H9 (cell line): ENCODE measurements at regions not wholly inside any gene's neighbourhood (a gene's known extent, or its start where the extent isn't known, plus 50 kb on each side); places are given as distances from the start of the nearest gene placed in this dataset.

Source experiments
- DNase-seq: peaks from one replicate; pipeline ENCODE4 v3.0.0-alpha.2; 2017
- H2AFZ ChIP-seq: one replicate; pipeline ENCODE4 v1.6.1; 2013; ENCODE audit warnings: mild to moderate bottlenecking, low read length, control low read depth, moderate library complexity
- H2AK5ac ChIP-seq: 2 replicates; pipeline ENCODE4 v1.6.1; 2013; ENCODE audit warnings: low read length, control low read depth, mixed read lengths; ENCODE audit not compliant: insufficient read length
- H2BK120ac ChIP-seq: one replicate; pipeline ENCODE4 v1.6.1; 2013; ENCODE audit warnings: low read depth, mild to moderate bottlenecking, low read length, control low read depth, inconsistent platforms; ENCODE audit not compliant: poor library complexity, severe bottlenecking
- H2BK12ac ChIP-seq: 2 replicates; pipeline ENCODE4 v1.6.1; 2013; ENCODE audit warnings: low read length, control low read depth, mixed read lengths, low read depth; ENCODE audit not compliant: insufficient read length
- H2BK15ac ChIP-seq: 2 replicates; pipeline ENCODE4 v1.6.1; 2013; ENCODE audit warnings: low read depth, low read length, control low read depth
- H2BK20ac ChIP-seq: one replicate; pipeline ENCODE4 v1.6.1; 2013; ENCODE audit warnings: low read depth, mild to moderate bottlenecking, low read length, control low read depth, inconsistent platforms; ENCODE audit not compliant: poor library complexity, severe bottlenecking
- H2BK5ac ChIP-seq: 2 replicates; pipeline ENCODE4 v1.6.1; 2013; ENCODE audit warnings: low read length, control low read depth, mixed read lengths; ENCODE audit not compliant: insufficient read length
- H3K14ac ChIP-seq: 2 replicates; pipeline ENCODE4 v1.6.1; 2013; ENCODE audit warnings: low read length, control low read depth; ENCODE audit not compliant: insufficient read depth
- H3K18ac ChIP-seq: 2 replicates; pipeline ENCODE4 v1.6.1; 2013; ENCODE audit warnings: low read depth, mild to moderate bottlenecking, mixed read lengths, low read length, control low read depth; ENCODE audit not compliant: insufficient read length
- H3K23ac ChIP-seq: 2 replicates; pipeline ENCODE4 v1.6.1; 2013; ENCODE audit warnings: low read length, control low read depth, mixed read lengths, low read depth; ENCODE audit not compliant: insufficient read length
- H3K23me2 ChIP-seq: 2 replicates; pipeline ENCODE4 v1.6.1; 2013; ENCODE audit warnings: low read depth, mild to moderate bottlenecking, mixed read lengths, low read length, control low read depth; ENCODE audit not compliant: insufficient read length, poor library complexity, severe bottlenecking
- H3K27ac ChIP-seq: 2 replicates; pipeline ENCODE4 v1.5.1; 2013; ENCODE audit warnings: low read length, control low read depth, mixed read lengths, low read depth; ENCODE audit not compliant: insufficient read length
- H3K27me3 ChIP-seq: 2 replicates; pipeline ENCODE4 v1.6.1; 2013; ENCODE audit warnings: low read length, control low read depth, inconsistent platforms; ENCODE audit not compliant: insufficient read depth
- H3K4ac ChIP-seq: 2 replicates; pipeline ENCODE4 v1.6.1; 2013; ENCODE audit warnings: low read depth, mild to moderate bottlenecking, control low read depth, inconsistent platforms, low read length, moderate library complexity
- H3K4me1 ChIP-seq: 2 replicates; pipeline ENCODE4 v1.6.1; 2013; ENCODE audit warnings: low read length, control low read depth, inconsistent platforms; ENCODE audit not compliant: insufficient read depth
- H3K4me2 ChIP-seq: 2 replicates; pipeline ENCODE4 v1.6.1; 2013; ENCODE audit warnings: low read length, control low read depth, mixed read lengths; ENCODE audit not compliant: insufficient read length, insufficient read depth
- H3K56ac ChIP-seq: 2 replicates; pipeline ENCODE4 v1.6.1; 2013; ENCODE audit warnings: low read depth, mild to moderate bottlenecking, mixed read lengths, low read length, control low read depth; ENCODE audit not compliant: insufficient read length
- H3K79me1 ChIP-seq: 2 replicates; pipeline ENCODE4 v1.6.1; 2013; ENCODE audit warnings: low read depth, mild to moderate bottlenecking, moderate library complexity, low read length, control low read depth, inconsistent platforms; ENCODE audit not compliant: insufficient read depth, poor library complexity, severe bottlenecking
- H3K79me2 ChIP-seq: 2 replicates; pipeline ENCODE4 v1.6.1; 2013; ENCODE audit warnings: low read length, control low read depth, inconsistent platforms; ENCODE audit not compliant: insufficient read depth
- H3K9ac ChIP-seq: 2 replicates; pipeline ENCODE4 v1.6.1; 2013; ENCODE audit warnings: low read length, control low read depth, mixed read lengths; ENCODE audit not compliant: insufficient read length; ENCODE audit errors: extremely low read depth
- H3K9me3 ChIP-seq: one replicate; pipeline ENCODE4 v1.6.1; 2013; ENCODE audit warnings: low read depth, low read length, inconsistent platforms; ENCODE audit not compliant: control insufficient read depth
- H3T11ph ChIP-seq: one replicate; pipeline ENCODE4 v1.6.1; 2013; ENCODE audit warnings: mild to moderate bottlenecking, low read length, control low read depth, inconsistent platforms
- H4K20me1 ChIP-seq: one replicate; pipeline ENCODE4 v1.6.1; 2013; ENCODE audit not compliant: control insufficient read depth, insufficient read length, insufficient read depth
- H4K5ac ChIP-seq: 2 replicates; pipeline ENCODE4 v1.6.1; 2013; ENCODE audit warnings: low read depth, mild to moderate bottlenecking, mixed read lengths, low read length, control low read depth; ENCODE audit not compliant: insufficient read length
- H4K8ac ChIP-seq: replicated peaks from 2 replicates; pipeline ENCODE4 v1.6.1; 2013; ENCODE audit warnings: low read length, control low read depth, mixed read lengths, low read depth; ENCODE audit not compliant: insufficient read length
- H4K91ac ChIP-seq: 2 replicates; pipeline ENCODE4 v1.6.1; 2013; ENCODE audit warnings: low read depth, mild to moderate bottlenecking, moderate library complexity, mixed read lengths, low read length, control low read depth; ENCODE audit not compliant: insufficient read length
- H3K27ac Mint-ChIP-seq, 3 experiments: 2 replicates in 2 of 3; 3 replicates in 1 of 3; pipeline ENCODE4 v1.8.0; 2020 to 2021; ENCODE audit warnings: mixed read lengths in 3 of 3, mild to moderate bottlenecking in 1 of 3, moderate library complexity in 1 of 3
- H3K27me3 Mint-ChIP-seq: 2 replicates; pipeline ENCODE4 v1.8.0; 2021; ENCODE audit warnings: low read depth, mild to moderate bottlenecking, moderate library complexity, mixed read lengths
- H3K36me3 Mint-ChIP-seq, 3 experiments: 2 replicates in 2 of 3; 3 replicates in 1 of 3; pipeline ENCODE4 v1.8.0; 2020 to 2021; ENCODE audit warnings: low read depth in 3 of 3, mixed read lengths in 3 of 3; ENCODE audit not compliant: insufficient read depth in 1 of 3
- H3K4me1 Mint-ChIP-seq, 2 experiments: 2 replicates each; pipeline ENCODE4 v1.8.0; 2020; ENCODE audit warnings: mixed read lengths in 2 of 2
- H3K4me3 Mint-ChIP-seq, 2 experiments: 2 replicates in 1 of 2; 3 replicates in 1 of 2; pipeline ENCODE4 v1.8.0; 2020 to 2021; ENCODE audit warnings: mild to moderate bottlenecking in 2 of 2, mixed read lengths in 2 of 2, moderate library complexity in 1 of 2
- H3K9me3 Mint-ChIP-seq, 2 experiments: 2 replicates in 1 of 2; 3 replicates in 1 of 2; pipeline ENCODE4 v1.8.0; 2020; ENCODE audit warnings: mild to moderate bottlenecking in 2 of 2, mixed read lengths in 2 of 2, moderate library complexity in 1 of 2
- WGBS: extraction: QIAGEN DNeasy Blood & Tissue Kit; methylation state at CpG from one replicate; pipeline ENCODE4 v1.1.7; 2013; ENCODE audit warnings: missing lambda C conversion rate, low lambda C conversion rate, mixed read lengths; ENCODE audit not compliant: insufficient read length; ENCODE audit errors: extremely low coverage; 5-methylcytosine and 5-hydroxymethylcytosine counted together
- TF ChIP-seq, protein P1 (sequence below): fragments of 200-600 bp; sonication (generic); conservative IDR thresholded peaks from 3 replicates; pipeline ENCODE4 v1.8.0; 2021; ENCODE audit warnings: antibody characterized with exemption, mild to moderate bottlenecking

DNA sequence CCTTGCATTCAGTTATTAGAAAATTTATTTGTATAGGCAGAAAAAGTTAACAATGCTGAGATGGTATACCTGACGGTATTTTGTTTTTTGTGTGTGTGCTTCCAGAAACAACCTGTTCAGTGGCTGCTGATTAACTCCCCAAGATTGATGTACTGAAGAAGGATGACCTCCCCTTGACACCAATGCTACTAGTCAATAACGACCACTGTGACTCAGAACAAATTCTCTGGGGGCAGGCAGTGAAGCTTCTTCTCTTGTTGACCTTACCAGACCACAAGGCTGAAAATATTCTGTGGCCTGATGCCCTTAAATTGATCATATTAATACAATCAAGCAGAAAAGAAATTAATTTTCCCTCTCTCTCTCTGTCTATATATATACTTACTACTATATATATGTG, 1182.9 kb upstream of the CRIM1 start:
- H3T11ph ChIP-seq, result no peak overlapping the region
- H3K27ac ChIP-seq, result no peak overlapping the region
- Mint-ChIP-seq H3K36me3 (no peaks in the 10 kb centered on the region), H3K4me1 (peaks cover 19% of the 10 kb centered on the region in 2 experiments), H3K9me3 (no peaks in the 10 kb centered on the region; a peak in 2 of 5 replicates), H3K27me3 (peaks cover 66% of the 10 kb centered on the region), H3K27ac (no peak overlapping the region), H3K4me3 (no peak overlapping the region)
- no peaks in the 10 kb centered on the region for H3K4me1 ChIP-seq
- H3K23ac ChIP-seq, result no peak overlapping the region
- H3K56ac ChIP-seq, result no peak overlapping the region
- no peak overlapping the region for H4K8ac ChIP-seq
- H2BK5ac ChIP-seq, result no peak overlapping the region
- no peak overlapping the region for H2BK12ac ChIP-seq
- no peaks in the 10 kb centered on the region for H4K20me1 ChIP-seq
- no peak overlapping the region for H2AK5ac ChIP-seq
- H2BK120ac ChIP-seq, result no peak overlapping the region
- H3K4me2 ChIP-seq, result no peak overlapping the region
- no peak overlapping the region for H3K18ac ChIP-seq
- TF ChIP-seq, protein P1, sequence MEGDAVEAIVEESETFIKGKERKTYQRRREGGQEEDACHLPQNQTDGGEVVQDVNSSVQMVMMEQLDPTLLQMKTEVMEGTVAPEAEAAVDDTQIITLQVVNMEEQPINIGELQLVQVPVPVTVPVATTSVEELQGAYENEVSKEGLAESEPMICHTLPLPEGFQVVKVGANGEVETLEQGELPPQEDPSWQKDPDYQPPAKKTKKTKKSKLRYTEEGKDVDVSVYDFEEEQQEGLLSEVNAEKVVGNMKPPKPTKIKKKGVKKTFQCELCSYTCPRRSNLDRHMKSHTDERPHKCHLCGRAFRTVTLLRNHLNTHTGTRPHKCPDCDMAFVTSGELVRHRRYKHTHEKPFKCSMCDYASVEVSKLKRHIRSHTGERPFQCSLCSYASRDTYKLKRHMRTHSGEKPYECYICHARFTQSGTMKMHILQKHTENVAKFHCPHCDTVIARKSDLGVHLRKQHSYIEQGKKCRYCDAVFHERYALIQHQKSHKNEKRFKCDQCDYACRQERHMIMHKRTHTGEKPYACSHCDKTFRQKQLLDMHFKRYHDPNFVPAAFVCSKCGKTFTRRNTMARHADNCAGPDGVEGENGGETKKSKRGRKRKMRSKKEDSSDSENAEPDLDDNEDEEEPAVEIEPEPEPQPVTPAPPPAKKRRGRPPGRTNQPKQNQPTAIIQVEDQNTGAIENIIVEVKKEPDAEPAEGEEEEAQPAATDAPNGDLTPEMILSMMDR, result no peak
- no peak overlapping the region for H2BK15ac ChIP-seq
- peaks cover 2% of the 10 kb centered on the region; the same call in 1 of the 2 replicates for H3K27me3 ChIP-seq
- H2AFZ ChIP-seq, result no peak overlapping the region
- WGBS, result no CpG with 5 or more reads among the region's 2 CpGs
- DNase-seq, result no peak
- no peak overlapping the region for H4K5ac ChIP-seq
- H3K9ac ChIP-seq, result no peak overlapping the region
- H3K79me1 ChIP-seq, result no peaks in the 10 kb centered on the region
- no peaks in the 10 kb centered on the region for H3K9me3 ChIP-seq
- no peaks in the 10 kb centered on the region for H3K79me2 ChIP-seq
- H3K14ac ChIP-seq, result no peak overlapping the region
- no peaks in the 10 kb centered on the region for H3K23me2 ChIP-seq
- no peak overlapping the region for H4K91ac ChIP-seq
- H3K4ac ChIP-seq, result no peak overlapping the region
- H2BK20ac ChIP-seq, result no peak overlapping the region
